IPS DF 6.9 (cell line): ENCODE measurements at regions not wholly inside any gene's neighbourhood (a gene's known extent, or its start where the extent isn't known, plus 50 kb on each side); places are given as distances from the start of the nearest gene placed in this dataset.
A peak's percentile ranks its signal among the peaks of the same experiment; 100 is the strongest.

Experiments used
- DNase-seq: peaks from one replicate; pipeline ENCODE4 v3.0.0-alpha.2; 2013; ENCODE audit warnings: low read depth, low spot score
- H3K27ac ChIP-seq: one replicate; pipeline ENCODE4 v1.5.1; 2013; ENCODE audit warnings: low read length, control low read depth
- H3K27me3 ChIP-seq: 2 replicates; pipeline ENCODE4 v1.6.1; 2013; ENCODE audit warnings: mild to moderate bottlenecking, low read length; ENCODE audit not compliant: control insufficient read depth, insufficient read depth
- H3K36me3 ChIP-seq: 2 replicates; pipeline ENCODE4 v1.6.1; 2013; ENCODE audit warnings: low read length; ENCODE audit not compliant: control insufficient read depth, insufficient read depth
- H3K4me1 ChIP-seq: 2 replicates; pipeline ENCODE4 v1.6.1; 2013; ENCODE audit warnings: low read length; ENCODE audit not compliant: control insufficient read depth, insufficient read depth
- H3K4me3 ChIP-seq: 2 replicates; pipeline ENCODE4 v1.5.1; 2013; ENCODE audit warnings: mild to moderate bottlenecking, low read length
- H3K9me3 ChIP-seq: 2 replicates; pipeline ENCODE4 v1.6.1; 2013; ENCODE audit warnings: low read length, inconsistent platforms; ENCODE audit not compliant: control insufficient read depth, insufficient read depth
- WGBS: extraction: QIAGEN DNeasy Blood & Tissue Kit; methylation state at CpG from one replicate; pipeline ENCODE4 v1.1.7; 2013; ENCODE audit warnings: mixed read lengths, missing lambda C conversion rate; ENCODE audit not compliant: insufficient read length, insufficient coverage; 5-methylcytosine and 5-hydroxymethylcytosine counted together

DNA sequence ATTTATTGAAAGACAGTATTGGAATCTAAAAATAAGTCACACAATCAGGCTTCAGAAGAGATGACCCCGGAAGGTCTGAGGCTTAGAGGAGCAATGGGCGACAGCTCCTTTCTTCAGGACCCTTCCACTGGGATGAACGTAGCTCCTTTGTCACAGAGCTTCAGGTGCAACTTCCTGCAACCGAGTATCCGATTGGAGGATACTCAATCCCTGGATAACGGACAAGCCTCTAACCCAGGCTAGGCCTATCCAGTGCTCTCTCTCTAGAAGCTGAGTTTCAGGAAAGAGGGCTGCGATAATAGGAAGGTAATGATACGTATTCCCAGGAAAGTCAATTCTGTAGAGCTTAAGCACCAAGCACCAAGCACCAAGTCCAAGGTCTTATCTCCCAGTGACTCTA lies 349.4 kb upstream of the NPSR1 start:
- Histone ChIP-seq H3K4me1 (no peaks in the 10 kb centered on the region), H3K4me3 (no peak overlapping the region), H3K36me3 (no peaks in the 10 kb centered on the region), H3K27me3 (no peaks in the 10 kb centered on the region), H3K27ac (no peak overlapping the region), H3K9me3 (no peaks in the 10 kb centered on the region)
- WGBS, result no CpG with 5 or more reads among the region's 8 CpGs
- no peak for DNase-seq

DNA sequence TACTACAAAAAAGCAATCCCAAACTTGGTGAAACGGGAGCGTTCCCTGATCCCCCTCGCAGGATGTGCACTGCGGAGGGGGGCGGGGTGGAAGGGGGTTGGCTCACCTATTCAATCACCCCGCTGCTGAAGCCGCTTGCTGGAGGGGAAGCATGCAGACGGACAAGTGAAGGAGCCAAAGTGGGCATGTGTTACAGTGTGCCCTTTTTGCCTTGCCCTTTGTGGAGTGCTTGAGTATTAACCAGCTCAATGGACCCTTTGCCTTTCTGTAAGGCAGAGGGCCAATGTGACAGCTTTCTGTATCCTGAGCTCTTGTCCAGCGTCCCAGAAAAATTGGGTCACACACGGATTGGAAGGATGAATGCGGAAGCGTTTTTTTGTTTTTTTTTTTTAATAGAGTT lies 348.9 kb upstream of the NPSR1 start:
- Histone ChIP-seq H3K27ac (no peak overlapping the region), H3K9me3 (no peaks in the 10 kb centered on the region), H3K27me3 (no peaks in the 10 kb centered on the region), H3K4me3 (no peak overlapping the region), H3K4me1 (no peaks in the 10 kb centered on the region), H3K36me3 (no peaks in the 10 kb centered on the region)
- WGBS, result no CpG with 5 or more reads among the region's 12 CpGs
- no peak for DNase-seq

DNA sequence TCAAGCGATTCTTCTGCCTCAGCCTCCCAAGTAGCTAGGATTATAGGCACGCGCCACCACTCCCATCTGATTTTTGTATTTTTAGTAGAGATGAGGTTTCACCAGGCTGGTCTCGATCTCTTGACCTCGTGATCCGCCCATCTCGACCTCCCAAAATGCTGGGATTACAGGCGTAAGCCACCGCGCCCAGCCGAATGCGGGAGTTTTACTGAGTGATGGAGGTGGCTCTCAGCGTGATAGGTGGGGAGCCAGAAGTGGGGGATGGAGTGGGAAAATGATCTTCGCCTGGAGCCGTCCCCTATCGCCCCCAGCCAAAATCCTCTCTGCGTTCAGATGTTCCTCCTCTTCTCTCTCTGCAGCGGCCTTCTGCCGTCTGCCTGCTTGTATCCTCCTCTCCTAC lies 348.4 kb upstream of the NPSR1 start:
- no peak for DNase-seq
- H3K27me3 ChIP-seq, result no peaks in the 10 kb centered on the region
- H3K9me3 ChIP-seq, result no peaks in the 10 kb centered on the region
- no peak overlapping the region for H3K4me3 ChIP-seq
- no peaks in the 10 kb centered on the region for H3K36me3 ChIP-seq
- no CpG with 5 or more reads among the region's 19 CpGs for WGBS
- H3K4me1 ChIP-seq, result no peaks in the 10 kb centered on the region
- H3K27ac ChIP-seq, result no peak overlapping the region

DNA sequence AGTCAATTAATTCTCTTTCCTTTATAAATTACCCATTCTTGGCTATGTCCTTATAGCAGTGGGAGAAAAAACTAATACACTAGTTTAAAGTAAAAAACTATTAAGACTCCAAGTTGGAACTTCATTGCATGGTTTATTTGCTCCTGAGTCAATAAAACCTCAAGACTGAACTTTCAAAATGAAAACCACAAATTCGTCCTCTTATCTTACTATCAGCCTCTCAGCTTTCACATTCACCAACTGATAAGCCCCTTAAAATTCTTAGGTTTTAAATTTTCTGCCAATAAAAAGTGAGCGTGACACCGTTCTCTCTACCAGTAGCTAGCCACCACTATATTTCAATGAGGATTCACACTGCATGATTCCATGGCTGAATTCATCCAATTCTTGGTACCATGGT lies 346.4 kb upstream of the NPSR1 start:
- 100% methylated on average over 1 of the region's 3 CpGs for WGBS
- DNase-seq, result no peak
- no peaks in the 10 kb centered on the region for H3K36me3 ChIP-seq
- no peak overlapping the region for H3K27ac ChIP-seq
- no peak overlapping the region for H3K4me3 ChIP-seq
- no peaks in the 10 kb centered on the region for H3K4me1 ChIP-seq
- H3K9me3 ChIP-seq, result no peaks in the 10 kb centered on the region
- H3K27me3 ChIP-seq, result no peaks in the 10 kb centered on the region; the same call in 1 of the 2 replicates

DNA sequence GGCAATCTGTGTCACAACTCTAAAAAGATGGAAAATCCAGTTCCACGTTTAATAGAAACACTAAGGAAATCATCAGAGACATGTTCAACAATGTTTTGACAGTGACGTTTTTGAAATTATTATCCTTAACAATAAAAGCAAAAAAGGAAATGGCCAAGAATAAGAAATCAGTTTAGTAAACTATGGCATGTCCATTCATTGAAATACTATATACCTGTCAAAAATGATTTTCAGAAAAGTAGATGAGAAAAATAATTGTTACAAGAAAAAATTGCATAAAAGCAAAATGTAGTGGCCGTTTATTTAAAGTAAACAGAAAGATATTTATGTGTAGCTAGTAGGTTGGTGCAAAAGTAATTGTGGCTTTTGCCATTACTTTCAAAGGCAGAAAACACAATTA lies 345.4 kb upstream of the NPSR1 start:
- DNase-seq, result no peak
- H3K9me3 ChIP-seq, result no peaks in the 10 kb centered on the region
- no CpG with 5 or more reads among the region's 3 CpGs for WGBS
- H3K27me3 ChIP-seq, result no peaks in the 10 kb centered on the region; the same call in 1 of the 2 replicates
- H3K4me1 ChIP-seq, result no peaks in the 10 kb centered on the region
- H3K36me3 ChIP-seq, result no peaks in the 10 kb centered on the region
- no peak overlapping the region for H3K27ac ChIP-seq
- H3K4me3 ChIP-seq, result no peak overlapping the region

DNA sequence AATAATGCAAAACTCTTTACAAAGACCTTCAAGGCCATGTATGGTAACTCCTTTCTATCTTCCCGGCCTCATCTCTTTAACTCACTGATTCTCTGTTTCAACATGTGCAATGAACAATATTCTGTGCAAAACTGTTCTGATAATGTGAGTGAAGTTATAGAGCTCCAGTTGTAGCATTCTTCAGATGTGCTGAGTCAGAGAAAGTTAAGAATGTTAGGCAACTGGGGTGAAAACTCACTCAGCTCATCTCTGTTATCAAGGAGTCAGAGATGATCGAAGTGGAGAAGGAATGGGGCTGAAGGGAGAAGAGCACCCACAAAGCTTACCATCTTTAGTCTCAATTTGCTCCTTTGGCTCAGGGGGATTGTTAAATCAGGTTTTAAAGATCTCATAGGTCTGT lies 344.7 kb upstream of the NPSR1 start:
- Histone ChIP-seq H3K27me3 (no peaks in the 10 kb centered on the region; the same call in 1 of the 2 replicates), H3K27ac (no peak overlapping the region), H3K9me3 (no peaks in the 10 kb centered on the region), H3K36me3 (no peaks in the 10 kb centered on the region), H3K4me1 (no peaks in the 10 kb centered on the region), H3K4me3 (no peak overlapping the region)
- DNase-seq, result no peak
- WGBS, result no CpG with 5 or more reads among the region's 2 CpGs

DNA sequence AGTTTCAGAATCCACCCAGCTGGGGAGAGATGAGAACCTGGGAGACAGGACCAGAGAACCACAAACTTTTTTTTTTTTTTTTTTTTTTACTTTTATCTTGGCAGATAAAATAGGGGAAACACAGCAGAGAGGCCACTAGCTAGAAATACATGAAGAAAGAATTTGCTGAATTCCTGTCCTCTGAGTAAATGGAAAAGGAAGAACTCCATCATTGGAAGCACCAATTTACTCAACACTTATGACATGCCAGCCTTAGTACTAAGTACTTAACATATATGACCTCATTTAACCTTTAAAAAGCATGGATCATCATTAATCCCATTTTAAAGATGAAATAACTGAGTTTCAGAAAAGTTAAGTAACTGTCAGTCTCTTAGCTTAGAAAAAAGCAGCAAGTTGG lies 343.0 kb upstream of the NPSR1 start:
- no peak overlapping the region for H3K27ac ChIP-seq
- DNase-seq, result no peak

DNA sequence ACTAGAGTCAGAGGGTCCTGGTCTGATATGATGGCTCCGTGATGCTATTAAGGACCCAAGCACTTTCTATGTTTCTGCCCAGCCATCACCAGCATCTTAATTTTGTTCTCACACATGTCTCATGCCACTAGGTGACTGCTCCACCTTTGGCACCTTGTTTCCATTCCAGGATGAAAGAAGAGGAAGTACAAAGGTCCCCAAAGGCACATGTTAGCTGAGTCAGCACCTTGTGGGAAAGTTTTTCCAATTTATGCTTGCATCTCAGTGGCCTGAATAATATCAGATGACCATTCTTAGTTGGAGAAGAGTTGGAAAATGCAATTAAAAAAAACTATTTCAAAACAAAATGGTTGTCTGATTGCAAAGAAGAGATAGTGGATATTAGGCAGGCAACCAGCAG lies 341.0 kb upstream of the NPSR1 start:
- no CpG with 5 or more reads among the region's 1 CpG for WGBS
- no peak for DNase-seq

More for the DNA sequence above, 343.0 kb upstream of the NPSR1 start:
- Histone ChIP-seq H3K4me3 (no peak overlapping the region), H3K9me3 (no peaks in the 10 kb centered on the region), H3K27me3 (no peaks in the 10 kb centered on the region; the same call in 1 of the 2 replicates), H3K36me3 (no peaks in the 10 kb centered on the region), H3K4me1 (no peaks in the 10 kb centered on the region)

DNA sequence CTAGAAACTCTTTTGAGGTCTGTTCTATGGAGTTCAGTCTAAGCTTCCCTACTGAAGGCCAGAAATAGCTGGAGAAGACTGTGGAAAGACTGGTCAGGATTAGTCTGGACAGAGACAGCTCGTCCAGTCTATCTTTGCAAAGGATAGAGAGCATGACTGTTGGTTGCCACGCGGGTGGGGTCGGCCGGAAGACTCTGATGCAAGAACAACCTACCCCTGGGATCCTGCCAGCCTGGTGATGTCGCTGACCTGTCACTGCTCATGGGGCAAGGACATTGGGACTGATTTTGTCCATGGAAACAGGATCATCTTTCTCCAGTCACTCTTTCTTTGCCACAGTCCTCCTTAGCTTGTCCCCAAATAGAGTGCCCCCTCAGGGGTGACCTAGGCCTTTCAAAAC lies 337.6 kb upstream of the NPSR1 start:
- no peaks in the 10 kb centered on the region for H3K4me1 ChIP-seq
- no peaks in the 10 kb centered on the region for H3K36me3 ChIP-seq
- no peaks in the 10 kb centered on the region for H3K9me3 ChIP-seq
- no peak overlapping the region for H3K4me3 ChIP-seq
- H3K27me3 ChIP-seq, result no peaks in the 10 kb centered on the region; the same call in 1 of the 2 replicates
- WGBS, result no CpG with 5 or more reads among the region's 6 CpGs
- DNase-seq, result no peak
- H3K27ac ChIP-seq, result no peak overlapping the region

More for the DNA sequence above, 341.0 kb upstream of the NPSR1 start:
- H3K9me3 ChIP-seq, result no peaks in the 10 kb centered on the region
- no peak overlapping the region for H3K4me3 ChIP-seq
- H3K4me1 ChIP-seq, result no peaks in the 10 kb centered on the region
- no peaks in the 10 kb centered on the region; the same call in 1 of the 2 replicates for H3K27me3 ChIP-seq
- H3K27ac ChIP-seq, result no peak overlapping the region
- H3K36me3 ChIP-seq, result no peaks in the 10 kb centered on the region

DNA sequence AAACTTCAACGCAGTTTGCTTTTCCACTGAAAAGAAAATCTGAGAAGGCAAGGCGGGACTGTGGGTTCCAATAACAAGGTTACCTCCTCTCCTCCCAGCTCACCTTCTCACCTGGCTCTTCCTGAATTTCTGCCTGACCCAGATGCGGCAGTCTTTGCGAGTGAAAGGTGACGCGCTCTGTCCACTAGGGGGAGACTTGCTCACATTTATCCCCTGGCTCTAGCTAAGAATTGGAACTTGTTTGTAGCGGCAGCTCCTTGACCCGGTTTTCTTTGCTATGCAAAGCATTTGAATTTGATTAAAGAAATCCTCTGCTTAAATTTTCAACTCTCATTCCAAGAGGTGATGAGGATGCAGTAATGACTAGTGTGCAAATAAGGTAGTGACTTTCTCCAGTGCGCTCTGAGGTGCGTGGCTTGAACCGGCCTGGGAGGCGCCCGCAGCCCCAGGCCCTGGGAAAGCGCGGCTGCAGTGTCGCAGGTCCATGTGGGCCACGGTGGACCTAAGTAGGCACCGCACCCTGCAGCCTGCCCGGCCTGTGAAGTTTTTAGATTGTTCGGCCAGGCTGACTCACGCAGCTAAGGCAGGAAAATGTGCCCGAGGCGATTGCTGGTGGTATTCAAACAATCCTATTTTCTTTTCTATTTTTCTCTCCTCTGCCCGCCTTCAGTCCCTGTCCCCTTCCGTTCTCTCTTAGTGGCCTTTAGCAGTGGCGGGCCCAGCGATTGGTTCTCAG lies 336.9 kb upstream of the NPSR1 start:
- H3K9me3 ChIP-seq, result no peaks in the 10 kb centered on the region
- no peaks in the 10 kb centered on the region for H3K4me1 ChIP-seq
- no peak overlapping the region for H3K27ac ChIP-seq
- no peaks in the 10 kb centered on the region for H3K36me3 ChIP-seq
- WGBS, result no CpG with 5 or more reads among the region's 27 CpGs
- peak; percentile 61 for DNase-seq
- no peaks in the 10 kb centered on the region for H3K27me3 ChIP-seq
- H3K4me3 ChIP-seq, result peak overlapping the region; percentile 1; the same call in 1 of the 2 replicates

DNA sequence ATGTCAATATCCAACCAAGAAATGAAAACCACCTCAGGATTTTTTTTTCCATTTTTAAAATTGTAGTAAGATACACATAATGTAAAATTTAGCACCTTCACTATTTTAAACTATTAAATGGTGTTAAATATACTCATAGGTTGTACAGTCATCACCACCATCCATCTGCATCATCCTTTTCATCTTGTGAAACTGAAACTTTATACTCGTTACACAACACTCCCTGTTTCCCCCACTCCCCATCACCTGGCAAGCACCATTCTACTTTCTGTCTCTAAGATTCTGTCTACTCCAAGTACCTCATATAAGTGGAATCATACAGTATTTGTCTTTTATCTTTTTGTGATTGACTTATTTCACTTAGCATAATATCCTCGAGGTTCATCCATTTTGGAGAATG lies 335.2 kb upstream of the NPSR1 start:
- Histone ChIP-seq H3K4me1 (no peaks in the 10 kb centered on the region), H3K4me3 (no peak overlapping the region), H3K27me3 (no peaks in the 10 kb centered on the region), H3K36me3 (no peaks in the 10 kb centered on the region), H3K9me3 (no peaks in the 10 kb centered on the region), H3K27ac (no peak overlapping the region)
- no peak for DNase-seq
- no CpG with 5 or more reads among the region's 2 CpGs for WGBS
